ENCODE measurements at regions not wholly inside any gene's neighbourhood (a gene's known extent, or its start where the extent isn't known, plus 50 kb on each side); places are given as distances from the start of the nearest gene placed in this dataset.
"Not testable (repeated sequence)": the region's sequence is repeated elsewhere in the genome, so short reads cannot be mapped to it uniquely, and the experiment has no call there.

DNA sequence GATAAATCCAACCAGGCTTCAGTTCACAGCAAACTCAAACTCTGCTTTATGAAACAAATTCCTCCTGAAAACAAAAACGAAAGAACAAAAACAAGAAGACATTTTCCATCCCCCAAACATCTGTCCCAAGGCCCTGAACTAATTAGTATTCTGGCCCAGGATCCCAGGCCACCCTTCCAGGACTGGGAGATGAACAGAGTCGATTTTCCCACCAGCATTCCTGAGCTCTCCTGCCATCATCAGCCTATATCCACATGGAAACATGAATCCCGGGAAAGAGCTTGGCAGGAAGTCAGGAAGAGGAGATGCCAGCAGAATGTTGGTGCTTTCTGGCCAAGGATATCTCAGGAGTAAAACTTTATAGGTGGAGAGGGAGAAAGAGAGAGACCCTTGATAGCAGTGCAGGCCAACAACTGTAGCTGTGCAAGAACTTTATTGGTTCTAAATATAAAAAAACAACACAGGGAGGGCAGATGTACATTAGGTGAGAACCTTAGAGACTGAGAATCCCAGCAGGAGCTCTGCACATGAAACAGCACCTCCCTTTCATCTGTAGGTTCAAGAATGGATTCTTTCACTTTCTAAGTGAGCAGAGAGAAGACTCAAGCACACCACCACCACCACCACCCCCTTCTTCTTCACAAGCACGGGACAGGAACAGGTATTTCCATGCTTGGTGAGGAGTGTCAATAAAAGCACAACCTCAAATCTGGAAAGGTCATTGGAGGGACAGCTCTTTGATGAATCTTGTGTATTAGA lies 190.7 kb upstream of the TAS2R1 start:
- peak; percentile 88 for DNase-seq (ENCODE audit: low read depth)
- peak overlapping the region; percentile 30 for H3K4me3 ChIP-seq (ENCODE audit: low read length)
- TF ChIP-seq, protein P1, sequence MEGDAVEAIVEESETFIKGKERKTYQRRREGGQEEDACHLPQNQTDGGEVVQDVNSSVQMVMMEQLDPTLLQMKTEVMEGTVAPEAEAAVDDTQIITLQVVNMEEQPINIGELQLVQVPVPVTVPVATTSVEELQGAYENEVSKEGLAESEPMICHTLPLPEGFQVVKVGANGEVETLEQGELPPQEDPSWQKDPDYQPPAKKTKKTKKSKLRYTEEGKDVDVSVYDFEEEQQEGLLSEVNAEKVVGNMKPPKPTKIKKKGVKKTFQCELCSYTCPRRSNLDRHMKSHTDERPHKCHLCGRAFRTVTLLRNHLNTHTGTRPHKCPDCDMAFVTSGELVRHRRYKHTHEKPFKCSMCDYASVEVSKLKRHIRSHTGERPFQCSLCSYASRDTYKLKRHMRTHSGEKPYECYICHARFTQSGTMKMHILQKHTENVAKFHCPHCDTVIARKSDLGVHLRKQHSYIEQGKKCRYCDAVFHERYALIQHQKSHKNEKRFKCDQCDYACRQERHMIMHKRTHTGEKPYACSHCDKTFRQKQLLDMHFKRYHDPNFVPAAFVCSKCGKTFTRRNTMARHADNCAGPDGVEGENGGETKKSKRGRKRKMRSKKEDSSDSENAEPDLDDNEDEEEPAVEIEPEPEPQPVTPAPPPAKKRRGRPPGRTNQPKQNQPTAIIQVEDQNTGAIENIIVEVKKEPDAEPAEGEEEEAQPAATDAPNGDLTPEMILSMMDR (conservative IDR thresholded peaks at IDR 0.05; ENCODE audit: low read length), result no peak

DNA sequence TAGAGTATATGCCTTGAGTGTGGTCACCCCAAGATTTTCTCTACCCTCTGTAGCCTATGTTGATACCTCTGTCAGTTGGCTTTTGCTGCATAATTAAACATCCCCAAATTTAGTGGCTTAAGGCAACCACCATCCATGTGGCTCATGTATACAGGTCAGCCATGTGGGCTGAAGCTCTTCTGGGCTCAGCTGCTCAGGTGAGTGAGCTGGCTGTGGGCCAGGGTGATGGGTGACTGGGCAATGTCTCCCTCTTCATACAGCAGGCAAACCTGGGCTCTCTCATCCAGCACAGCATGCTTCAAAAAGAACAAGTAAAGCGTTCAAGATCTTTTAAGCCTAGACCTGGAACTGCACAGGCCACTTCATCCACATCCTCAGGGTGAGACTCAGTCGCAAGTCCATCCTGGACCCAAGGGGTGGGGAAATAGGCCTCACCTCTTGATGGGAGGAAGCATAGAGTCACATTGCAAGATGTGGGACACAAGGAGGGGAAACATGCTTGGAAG lies 188.2 kb upstream of the TAS2R1 start:
- TF ChIP-seq, protein P1 (conservative IDR thresholded peaks at IDR 0.05; ENCODE audit: low read length), result no peak
- DNase-seq (ENCODE audit: low read depth), result no peak
- no peak overlapping the region for H3K4me3 ChIP-seq (ENCODE audit: low read length)

DNA sequence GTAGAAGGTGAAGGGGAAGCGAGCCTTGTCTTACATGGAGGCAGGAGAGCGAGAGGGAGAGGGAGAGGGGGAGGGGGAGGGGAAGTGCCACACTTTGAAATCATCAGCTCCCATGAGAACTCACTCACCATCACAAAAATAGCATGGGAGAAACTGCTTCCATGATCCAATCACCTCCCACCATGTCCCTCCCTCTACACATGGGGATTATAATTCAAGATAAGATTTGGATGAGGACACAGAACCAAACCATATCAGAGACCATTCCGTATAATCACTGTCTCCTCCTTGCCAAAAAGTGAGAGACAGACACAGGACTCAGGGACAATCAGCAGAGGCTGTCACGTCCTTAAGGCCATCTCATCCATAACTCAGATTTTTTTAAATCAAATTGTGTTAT lies 187.7 kb upstream of the TAS2R1 start:
- H3K4me3 ChIP-seq (ENCODE audit: low read length), result no peak overlapping the region
- DNase-seq (ENCODE audit: low read depth), result no peak
- TF ChIP-seq, protein P1 (conservative IDR thresholded peaks at IDR 0.05; ENCODE audit: low read length), result no peak

DNA sequence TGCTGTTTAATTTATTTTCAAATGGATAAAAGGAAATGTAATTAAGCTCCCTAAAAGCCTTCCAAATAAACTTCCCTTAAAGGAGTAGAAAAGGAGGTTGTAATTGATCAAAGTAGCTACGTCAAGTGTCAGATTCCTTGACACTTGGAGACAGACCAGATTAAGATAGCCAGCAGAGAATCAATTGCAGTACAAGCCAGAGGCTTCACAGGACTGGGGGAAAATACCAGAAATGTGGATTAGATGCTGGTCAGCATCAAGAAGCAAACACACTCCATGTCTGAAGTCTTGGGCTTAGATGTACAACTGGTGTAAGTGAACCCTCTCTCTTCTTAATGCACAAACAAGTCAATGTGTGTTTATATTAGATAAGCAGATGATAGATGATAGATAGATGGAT lies 184.9 kb upstream of the TAS2R1 start:
- no peak for DNase-seq (ENCODE audit: low read depth)
- no peak overlapping the region for H3K4me3 ChIP-seq (ENCODE audit: low read length)
- TF ChIP-seq, protein P1 (conservative IDR thresholded peaks at IDR 0.05; ENCODE audit: low read length), result no peak

DNA sequence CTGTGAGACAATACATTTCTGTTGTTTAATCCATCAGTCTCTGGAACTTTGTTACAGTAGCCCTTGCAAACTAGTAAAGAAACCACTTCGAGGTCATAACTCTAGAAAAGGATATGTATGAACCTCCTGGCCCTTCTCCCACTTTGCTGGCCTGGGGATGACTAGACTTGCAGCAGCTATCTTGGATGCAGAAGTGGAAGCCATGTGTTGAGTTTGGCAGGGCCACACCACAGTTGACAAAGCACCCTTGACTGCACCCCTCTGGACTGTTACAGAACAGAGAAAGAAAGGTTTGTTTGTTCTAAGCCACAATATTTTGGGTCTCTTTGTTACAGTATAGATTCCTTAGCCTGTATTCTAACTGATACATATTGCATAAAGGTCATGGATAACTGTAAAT lies 183.2 kb upstream of the TAS2R1 start:
- DNase-seq (ENCODE audit: low read depth), result no peak
- TF ChIP-seq, protein P1 (conservative IDR thresholded peaks at IDR 0.05; ENCODE audit: low read length), result no peak
- H3K4me3 ChIP-seq (ENCODE audit: low read length), result no peak overlapping the region

DNA sequence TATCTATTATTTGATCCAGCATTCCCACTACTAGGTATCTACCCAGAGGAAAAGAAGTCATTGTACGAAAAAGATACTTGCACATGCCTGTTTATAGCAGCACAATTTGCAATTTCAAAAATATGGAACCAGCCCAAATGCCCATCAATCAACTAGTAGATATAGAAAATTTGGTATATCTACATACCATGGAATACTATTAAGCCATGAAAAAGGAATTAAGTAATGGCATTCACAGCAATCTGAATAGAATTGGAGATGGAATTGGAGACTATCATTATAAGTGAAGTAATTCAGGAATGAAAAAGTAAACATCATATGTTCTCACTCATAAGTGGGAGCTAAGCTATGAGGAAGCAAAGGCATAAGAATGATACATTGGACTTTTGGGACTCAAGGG lies 177.2 kb upstream of the TAS2R1 start:
- not testable (repeated sequence) for H3K4me3 ChIP-seq (ENCODE audit: low read length); DNase-seq (ENCODE audit: low read depth)

DNA sequence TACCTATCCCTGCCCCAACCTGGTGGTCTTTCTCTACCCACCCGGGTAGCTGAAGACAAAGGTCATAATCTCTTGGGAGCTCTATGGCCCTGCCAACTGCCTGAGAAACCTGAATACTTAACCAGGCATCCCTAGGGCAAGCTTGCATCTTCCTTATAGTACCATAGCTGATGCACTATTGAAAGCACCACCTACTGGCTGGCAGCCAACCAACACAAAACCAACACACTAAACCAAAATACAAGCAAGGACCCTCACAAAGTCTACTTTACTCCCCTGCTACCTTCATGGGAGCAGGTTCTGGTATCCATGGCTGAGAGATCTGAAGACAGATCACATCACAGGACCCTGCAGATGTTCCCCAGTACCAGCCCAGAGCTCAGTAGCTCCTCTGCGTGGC lies 171.8 kb upstream of the TAS2R1 start:
- no peak overlapping the region for H3K4me3 ChIP-seq (ENCODE audit: low read length)
- TF ChIP-seq, protein P1 (conservative IDR thresholded peaks at IDR 0.05; ENCODE audit: low read length), result no peak
- DNase-seq (ENCODE audit: low read depth), result no peak

All from AG10803 (cell line).